NCI-H2081 treated with DMSO at 0.1 percent for 48 hours (cell line): ENCODE measurements at regions not wholly inside any gene's neighbourhood (a gene's known extent, or its start where the extent isn't known, plus 50 kb on each side); places are given as distances from the start of the nearest gene placed in this dataset.

Experiments used
- DNase-seq: peaks from one replicate; lab custom pipeline; 2025; lab: John Stamatoyannopoulos, UW

- DNase-seq: no peak
Measured at GRCh38 chr2:23132000-23132399, 253.0 kb upstream of the KLHL29 start.

GRCh38 chr2:23132823-23133595, 252.0 kb upstream of the KLHL29 start:
- no peak for DNase-seq

DNA sequence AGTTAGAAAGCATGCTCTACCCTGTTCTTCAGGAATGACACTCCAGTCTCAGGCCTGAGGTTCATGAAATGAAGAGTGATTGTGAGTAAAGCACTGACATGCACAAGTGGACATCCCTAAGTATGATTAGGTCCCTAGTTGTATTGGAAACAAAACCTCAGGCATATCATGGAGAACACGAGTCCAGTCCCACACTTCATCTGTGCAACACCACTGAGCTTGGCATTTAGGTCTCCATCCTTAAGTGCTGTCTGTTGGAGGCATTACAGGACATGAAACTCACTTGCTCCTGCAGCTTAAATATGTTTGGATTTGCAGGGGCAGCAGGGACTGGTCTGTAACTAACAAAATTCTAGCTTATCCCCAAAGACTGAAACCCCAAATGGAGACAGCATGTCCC, 250.3 kb upstream of the KLHL29 start:
- DNase-seq: no peak

DNA sequence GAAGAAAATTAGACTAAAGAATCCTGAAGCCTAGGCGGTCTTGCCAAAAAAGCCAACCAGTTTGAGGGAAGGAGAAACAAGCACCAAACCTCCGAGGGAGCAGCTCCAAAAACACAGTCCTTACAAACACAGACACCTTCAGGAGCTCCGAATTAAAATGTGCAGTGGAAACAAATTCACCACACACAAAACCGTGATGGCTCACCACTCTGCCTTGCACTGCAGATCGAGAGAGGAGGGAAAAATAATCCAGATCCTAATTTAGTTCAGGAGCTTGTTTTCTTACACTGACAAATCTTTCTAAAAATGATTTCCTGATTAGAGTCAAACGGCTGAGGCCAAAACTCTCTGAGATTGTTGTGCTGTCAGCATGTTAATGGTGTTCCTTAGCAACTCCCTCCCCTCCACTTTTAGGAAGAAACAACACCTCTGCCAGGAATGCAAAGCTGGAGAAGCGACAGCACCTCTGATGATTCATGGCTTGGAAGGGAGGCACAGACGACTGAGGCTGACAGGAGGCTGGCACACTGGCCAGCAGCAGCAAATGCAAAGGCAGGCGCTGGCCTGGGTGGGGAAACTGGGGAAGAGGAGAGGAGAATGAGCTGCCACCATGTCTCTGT, 249.4 kb upstream of the KLHL29 start:
- no peak for DNase-seq

- DNase-seq: no peak
Measured at GRCh38 chr2:23137166-23137565, 247.8 kb upstream of the KLHL29 start.

GRCh38 chr2:23138701-23139100, 246.3 kb upstream of the KLHL29 start:
- DNase-seq: no peak

DNA sequence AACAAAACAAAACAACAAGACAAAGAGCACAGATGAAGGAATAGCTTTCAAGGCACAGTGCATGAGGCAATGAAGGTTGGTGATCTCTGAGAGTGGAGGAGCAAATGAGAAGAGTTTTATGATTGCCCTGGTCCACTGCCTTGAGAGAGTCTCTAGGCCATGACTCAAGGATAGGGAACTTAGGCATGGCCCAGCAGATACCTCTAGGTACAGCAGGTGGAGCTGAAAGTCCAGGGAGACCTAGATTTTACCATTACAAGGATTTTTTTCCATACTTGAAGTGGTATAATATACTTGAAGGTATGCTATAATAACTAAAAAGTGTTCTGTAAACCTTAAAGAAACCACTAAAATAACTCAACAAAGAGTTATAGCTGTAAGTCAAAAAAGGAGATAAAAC, 239.5 kb upstream of the KLHL29 start:
- no peak for DNase-seq

DNA sequence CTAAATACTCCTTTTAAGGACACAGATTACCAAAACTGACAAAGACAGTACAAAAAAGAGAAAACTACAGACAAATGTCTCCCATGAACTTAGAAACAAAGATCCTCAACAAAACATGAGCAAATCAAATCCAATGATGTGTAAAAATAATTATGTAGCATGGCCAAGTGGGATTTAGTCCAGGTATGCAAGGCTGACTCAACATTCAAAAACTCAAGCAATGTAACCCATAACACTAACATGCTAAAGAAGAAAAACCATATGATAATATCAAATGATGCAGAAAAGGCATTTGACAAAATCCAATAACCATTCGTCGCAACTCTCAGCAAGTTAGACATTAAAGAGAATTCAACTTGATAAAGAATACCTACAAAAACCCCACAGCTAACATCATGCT, 239.0 kb upstream of the KLHL29 start:
- DNase-seq: no peak

DNA sequence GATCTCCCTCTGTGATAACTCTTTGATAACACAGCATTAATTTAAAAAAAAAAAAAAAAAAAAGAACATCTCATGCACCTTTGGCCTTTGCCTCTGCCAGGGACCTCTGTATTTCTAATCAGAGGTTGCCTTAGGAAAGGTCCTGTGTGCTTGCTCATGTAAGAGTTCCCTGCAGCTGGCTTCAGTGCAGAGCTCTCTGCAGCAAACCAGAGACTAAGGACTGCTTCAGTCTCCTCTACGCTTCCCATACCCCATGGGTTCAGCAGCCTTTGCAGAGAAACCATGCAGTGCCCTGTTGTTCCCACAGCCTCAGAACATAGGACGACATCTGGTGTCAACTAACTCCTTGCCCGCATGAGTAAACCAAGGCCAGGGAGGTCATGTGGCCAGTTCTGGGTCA, 236.6 kb upstream of the KLHL29 start:
- no peak for DNase-seq

DNA sequence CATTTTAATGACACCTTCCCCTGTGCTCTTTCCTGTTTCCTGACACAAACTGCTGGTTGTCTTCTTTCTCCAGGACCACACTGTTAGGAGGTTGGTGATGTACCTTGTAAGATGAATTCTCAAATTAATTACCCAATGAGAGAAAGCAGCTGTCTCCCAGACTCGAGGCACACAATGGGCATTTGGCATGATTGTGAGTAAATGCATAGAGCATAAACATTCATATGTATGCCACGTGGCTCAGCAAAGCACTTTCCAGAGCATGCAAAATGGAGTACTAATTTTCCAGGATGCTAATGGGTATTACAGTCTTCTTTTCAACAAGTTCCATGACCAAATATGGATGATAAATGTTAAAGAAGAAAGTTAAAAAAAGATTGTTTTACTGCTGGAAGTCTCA, 235.2 kb upstream of the KLHL29 start:
- no peak for DNase-seq

DNA sequence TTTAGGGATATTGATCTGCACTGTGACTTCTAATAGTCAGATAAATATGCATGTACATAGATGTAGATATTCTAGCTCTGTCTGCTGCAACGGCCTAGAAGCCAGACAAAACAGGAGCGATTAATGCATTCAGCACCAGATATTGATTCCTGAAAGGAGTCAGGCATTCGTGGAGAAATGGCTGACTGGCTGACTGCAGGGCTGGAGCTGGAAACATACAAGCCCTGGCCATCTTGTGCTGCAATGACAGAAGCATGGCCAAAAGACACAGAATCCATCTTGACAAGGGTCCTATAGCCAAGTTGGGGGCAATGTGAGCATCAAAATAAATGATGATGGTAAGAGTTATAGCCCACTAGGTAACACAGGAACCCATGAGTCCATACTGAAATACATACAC, 231.5 kb upstream of the KLHL29 start:
- DNase-seq: no peak

DNA sequence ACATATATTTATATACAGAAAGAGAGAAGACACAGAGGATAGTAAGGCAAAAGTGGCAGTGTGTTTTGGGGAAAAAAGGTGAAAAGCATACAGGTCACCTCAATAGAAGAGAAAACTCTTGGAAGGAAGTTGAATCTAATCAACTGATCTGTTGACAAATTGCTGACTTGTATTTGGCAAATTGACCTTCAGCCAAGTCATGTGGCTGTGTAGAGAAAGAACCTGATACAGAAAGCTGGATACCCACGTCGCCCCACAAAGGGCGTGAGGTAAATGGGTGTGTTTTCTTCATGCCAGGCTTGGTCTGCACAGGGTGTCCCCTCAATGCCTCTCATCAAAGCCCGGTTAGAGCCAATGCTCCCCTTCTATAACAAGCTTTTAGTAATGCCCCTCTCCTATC, 230.0 kb upstream of the KLHL29 start:
- no peak for DNase-seq

GRCh38 chr2:23157812-23158211, 227.2 kb upstream of the KLHL29 start:
- no peak for DNase-seq

- DNase-seq: no peak
Measured at GRCh38 chr2:23158306-23158705, 226.7 kb upstream of the KLHL29 start.

- DNase-seq: no peak
Measured at GRCh38 chr2:23159746-23160405, 225.1 kb upstream of the KLHL29 start.

GRCh38 chr2:23164173-23164572, 220.8 kb upstream of the KLHL29 start:
- no peak for DNase-seq

- no peak for DNase-seq
Measured at GRCh38 chr2:23169896-23170295, 215.1 kb upstream of the KLHL29 start.

- no peak for DNase-seq
Measured at GRCh38 chr2:23171108-23171507, 213.9 kb upstream of the KLHL29 start.

DNA sequence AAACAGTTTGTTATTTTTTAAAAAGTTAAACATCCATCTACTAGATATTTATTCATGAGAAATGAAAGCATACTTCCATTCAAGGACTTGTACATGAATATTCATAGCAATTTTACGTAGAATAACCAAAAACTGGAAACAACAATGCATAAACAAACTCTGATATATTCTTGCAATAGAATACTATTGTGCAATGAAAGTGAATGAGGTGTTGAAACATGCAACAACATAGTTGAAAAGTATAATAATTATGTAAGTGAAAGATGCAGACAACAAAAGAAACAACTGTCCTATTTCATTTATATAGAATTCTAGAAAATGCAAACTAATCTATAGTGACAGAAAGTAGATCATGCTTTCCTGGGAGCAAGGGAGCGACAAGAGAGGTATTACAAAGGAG, 206.6 kb upstream of the KLHL29 start:
- DNase-seq: no peak

DNA sequence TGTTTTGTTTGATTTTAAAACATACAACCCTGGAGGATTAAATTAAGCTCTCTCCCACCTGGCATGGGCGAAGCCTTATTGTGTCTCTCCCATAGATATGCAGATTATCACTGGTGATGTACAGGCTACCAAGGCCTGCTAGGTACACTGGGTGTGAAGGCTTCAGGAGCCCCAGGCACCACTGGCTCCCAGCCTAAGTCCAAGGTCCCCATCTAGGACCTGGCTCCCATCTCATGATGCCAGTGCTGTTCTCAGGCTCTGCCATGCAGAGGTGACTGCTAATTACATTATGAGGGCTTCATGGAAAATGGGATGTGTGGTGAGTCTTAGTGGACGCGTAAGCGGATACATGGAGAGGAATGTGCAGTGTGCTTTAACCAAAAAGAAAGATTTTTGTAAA, 201.2 kb upstream of the KLHL29 start:
- DNase-seq: no peak

DNA sequence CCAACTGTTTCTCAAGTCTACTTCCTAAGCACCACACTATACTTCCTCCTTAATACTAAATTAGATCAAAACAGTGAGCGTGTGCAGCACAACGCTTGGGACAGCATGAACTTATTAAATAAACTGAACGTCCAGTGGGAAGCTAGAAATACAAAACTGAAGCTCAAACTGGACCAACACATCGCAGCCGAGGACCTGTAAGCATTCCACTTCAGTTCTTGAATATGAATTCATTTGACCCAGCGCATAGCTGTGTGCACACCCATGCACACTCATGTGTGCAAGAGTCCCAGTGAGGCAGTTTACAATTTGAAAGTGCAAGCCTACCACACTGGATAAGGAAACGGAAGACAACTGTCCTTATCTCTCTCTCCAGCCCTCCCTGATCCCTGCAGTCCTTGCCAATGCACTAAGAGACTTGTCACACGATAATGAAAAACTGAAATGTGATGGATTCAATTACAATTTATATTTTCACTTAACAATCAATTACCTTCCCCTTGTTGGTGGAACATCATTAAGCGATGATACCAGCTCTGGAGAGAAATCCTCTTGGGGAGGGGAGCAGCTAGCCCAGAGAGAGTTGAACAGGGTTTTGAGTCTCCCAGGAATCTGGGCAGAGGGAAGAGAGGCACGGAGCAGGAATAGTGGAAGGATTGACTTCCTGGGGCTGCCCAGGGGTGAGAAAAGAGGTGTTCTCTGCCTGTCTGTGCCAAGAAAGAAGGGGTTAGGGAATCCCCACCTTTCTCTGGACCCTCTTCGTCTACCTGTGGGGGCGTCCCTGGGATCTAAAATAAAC, 186.5 kb upstream of the KLHL29 start:
- no peak for DNase-seq

GRCh38 chr2:23199115-23199918, 185.7 kb upstream of the KLHL29 start:
- no peak for DNase-seq
